Sciatic nerve (tissue), 2 donors: ENCODE measurements at regions not wholly inside any gene's neighbourhood (a gene's known extent, or its start where the extent isn't known, plus 50 kb on each side); places are given as distances from the start of the nearest gene placed in this dataset.
A peak's percentile ranks its signal among the peaks of the same experiment; 100 is the strongest.

Source experiments
- ATAC-seq: fragments of 200-7000 bp; cut with Tn5 transposase; one replicate; pipeline ENCODE4 v1.9.1; 2020; ENCODE audit warnings: mild to moderate bottlenecking, moderate library complexity
- DNase-seq: peaks from one replicate; pipeline ENCODE4 v3.0.0-alpha.2; 2020; ENCODE audit warnings: low spot score
- intact Hi-C: fragments of 100-400 bp; cut with DNase I; formaldehyde crosslinking; loops from one replicate; pipeline ENCODE4 v1.14.2; 2022
- donor health status: DM: no; HTN: no; CAD: no.
- donor health status: DM: no; HTN: no; CAD: no.

- ATAC-seq (peak; percentile 33), DNase-seq (no peak)
- intact Hi-C loops, result loop anchor here (5.0 kb wide), 1 partner anchor 203 kb away; the partner anchor contains the start of gene EGR2
These were observed 189.9 kb upstream of the ADO start for GRCh38 chr10:62614389-62615157.

- intact Hi-C loops, result no loop called here
- DNase-seq (no peak), ATAC-seq (no peak)
These were observed 187.5 kb upstream of the ADO start for GRCh38 chr10:62616885-62617590.

GRCh38 chr10:62617652-62618051 is 186.9 kb upstream of the ADO start:
- intact Hi-C loops, result no loop called here
- ATAC-seq (no peak), DNase-seq (no peak)

GRCh38 chr10:62618054-62618453 is 186.5 kb upstream of the ADO start:
- intact Hi-C loops, result no loop called here

GRCh38 chr10:62618576-62619412 is 185.7 kb upstream of the ADO start:
- no peak for DNase-seq
- peak; percentile 77 for ATAC-seq
- intact Hi-C loops, result no loop called here

More at GRCh38 chr10:62618054-62618453, 186.5 kb upstream of the ADO start:
- no peak for ATAC-seq
- no peak for DNase-seq

GRCh38 chr10:62619413-62619738 is 185.1 kb upstream of the ADO start:
- no peak for DNase-seq
- ATAC-seq, result no peak
- intact Hi-C loops, result no loop called here

GRCh38 chr10:62620491-62620890 is 184.0 kb upstream of the ADO start:
- ATAC-seq, result peak; percentile 75

GRCh38 chr10:62623223-62623622 is 181.3 kb upstream of the ADO start:
- DNase-seq (no peak), ATAC-seq (no peak)
- intact Hi-C loops, result no loop called here

More at GRCh38 chr10:62620491-62620890, 184.0 kb upstream of the ADO start:
- no peak for DNase-seq
- intact Hi-C loops, result no loop called here

- intact Hi-C loops, result no loop called here
- ATAC-seq, result no peak
- DNase-seq, result no peak
These were observed 179.0 kb upstream of the ADO start for GRCh38 chr10:62625484-62625883.

- intact Hi-C loops, result no loop called here
- ATAC-seq, result no peak
- no peak for DNase-seq
These were observed 178.4 kb upstream of the ADO start for GRCh38 chr10:62626079-62626478.

GRCh38 chr10:62626817-62627216 is 177.7 kb upstream of the ADO start:
- DNase-seq, result no peak
- ATAC-seq, result no peak
- intact Hi-C loops, result no loop called here

GRCh38 chr10:62627983-62628382 is 176.5 kb upstream of the ADO start:
- ATAC-seq, result no peak
- intact Hi-C loops, result no loop called here
- no peak for DNase-seq

- DNase-seq (no peak), ATAC-seq (no peak)
- intact Hi-C loops, result no loop called here
These were observed 173.3 kb upstream of the ADO start for GRCh38 chr10:62631241-62631640.

- ATAC-seq, result peak; percentile 66
- intact Hi-C loops, result no loop called here
- DNase-seq, result no peak
These were observed 172.3 kb upstream of the ADO start for GRCh38 chr10:62632071-62632809.

GRCh38 chr10:62633976-62634375 is 170.5 kb upstream of the ADO start:
- no peak for DNase-seq
- intact Hi-C loops, result no loop called here
- no peak for ATAC-seq

GRCh38 chr10:62634576-62634975 is 169.9 kb upstream of the ADO start:
- intact Hi-C loops, result no loop called here
- no peak for ATAC-seq
- DNase-seq, result no peak

- intact Hi-C loops, result no loop called here
- ATAC-seq (no peak), DNase-seq (no peak)
These were observed 169.4 kb upstream of the ADO start for GRCh38 chr10:62635127-62635526.

GRCh38 chr10:62636825-62637248 is 167.7 kb upstream of the ADO start:
- intact Hi-C loops, result no loop called here
- ATAC-seq, result no peak
- DNase-seq, result no peak
